ENCODE measurements at regions not wholly inside any gene's neighbourhood (a gene's known extent, or its start where the extent isn't known, plus 50 kb on each side); places are given as distances from the start of the nearest gene placed in this dataset.

- DNase-seq (ENCODE audit: low read depth in 2 of 2): no peak
These were observed 270.5 kb upstream of the PROK2 start for GRCh38 chr3:72055436-72055835.

DNA sequence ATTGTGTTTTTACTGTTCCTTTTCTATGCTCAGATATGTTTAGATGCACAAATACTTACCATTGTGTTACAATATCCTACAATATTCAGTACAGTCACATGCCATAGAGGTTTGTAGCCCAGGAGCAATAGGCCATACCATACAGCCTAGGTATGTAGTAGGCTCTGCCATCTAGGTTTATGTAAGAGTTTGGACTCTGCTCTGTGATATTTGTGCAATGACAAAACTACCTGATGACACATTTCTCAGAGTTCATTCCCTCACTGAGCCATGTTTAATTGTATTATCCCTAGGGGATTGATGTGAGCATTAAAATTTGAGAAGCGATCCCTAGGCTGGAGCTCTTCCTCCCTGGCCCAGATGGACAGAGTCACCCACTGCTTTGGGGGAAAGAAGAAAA is 270.0 kb upstream of the PROK2 start:
- DNase-seq (ENCODE audit: low read depth in 2 of 2): no peak

- no peak for DNase-seq (ENCODE audit: low read depth in 2 of 2)
These were observed 268.0 kb upstream of the PROK2 start for GRCh38 chr3:72052841-72053409.

DNA sequence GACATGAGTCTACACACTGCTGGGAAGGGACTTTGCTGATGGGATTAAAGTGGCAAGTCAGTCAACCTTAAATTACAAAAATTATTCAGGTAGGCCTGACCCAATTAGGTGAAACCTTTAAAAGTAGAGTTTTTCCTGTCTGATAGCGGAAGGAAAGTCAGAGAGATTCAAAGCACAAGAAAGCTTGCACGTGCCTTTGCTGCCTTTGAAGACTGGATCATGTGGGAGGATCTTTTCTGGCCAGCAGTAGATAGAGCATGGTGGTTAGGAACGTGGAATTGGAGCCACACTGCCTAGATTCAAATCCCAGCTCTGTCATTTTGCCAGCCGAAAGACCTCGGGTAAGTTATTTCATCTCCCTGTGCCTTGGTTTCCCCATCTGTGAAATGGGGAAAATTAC is 265.8 kb upstream of the PROK2 start:
- no peak for DNase-seq (ENCODE audit: low read depth in 2 of 2)

DNA sequence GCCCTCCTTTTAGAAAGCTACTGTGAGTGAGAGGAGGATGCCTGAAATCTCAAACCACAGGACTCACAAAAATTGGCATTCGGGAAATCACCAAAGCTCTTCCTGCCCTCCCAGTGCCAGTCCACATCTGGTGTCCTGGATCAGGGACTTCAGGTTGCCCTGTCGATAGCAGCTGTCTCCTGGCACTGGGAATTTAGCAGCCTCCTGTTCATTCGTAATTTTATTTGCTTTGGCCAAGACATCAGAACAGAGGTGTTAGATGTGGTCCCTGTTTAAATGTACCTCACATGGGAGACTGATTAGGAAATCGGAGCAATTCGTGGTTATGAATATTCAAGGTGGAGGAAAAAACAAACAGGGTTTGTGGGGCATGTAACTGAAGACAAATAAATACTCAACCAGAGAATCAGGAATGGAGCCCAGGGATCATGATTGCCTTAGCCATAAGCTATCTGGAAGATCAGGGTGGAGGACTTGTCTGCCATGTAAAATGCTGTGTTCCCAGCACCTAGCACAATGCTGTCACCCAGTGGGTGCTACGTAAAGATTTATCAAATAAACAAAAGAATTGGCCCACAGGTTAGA is 265.2 kb upstream of the PROK2 start:
- no peak for DNase-seq (ENCODE audit: low read depth in 2 of 2)

DNA sequence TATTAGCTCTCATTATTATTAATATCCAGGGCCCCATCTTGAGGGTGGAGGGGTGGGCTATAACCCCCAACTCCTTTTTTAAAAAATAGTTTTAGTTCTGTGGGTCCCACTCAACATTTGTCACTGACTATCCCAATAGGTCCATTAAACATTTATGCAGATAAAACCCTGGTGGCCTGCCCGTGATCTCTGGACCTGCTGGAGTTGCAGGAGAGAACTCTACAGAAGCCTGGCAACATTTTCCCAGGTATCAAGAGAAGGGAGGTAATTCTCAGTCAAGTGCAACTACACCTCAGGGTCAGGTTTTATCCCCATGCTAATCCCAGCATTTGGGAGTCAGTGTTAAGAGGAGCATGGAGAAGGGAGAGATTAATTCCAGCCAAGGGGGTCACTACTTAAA is 264.4 kb upstream of the PROK2 start:
- no peak for DNase-seq (ENCODE audit: low read depth in 2 of 2)

- no peak for DNase-seq (ENCODE audit: low read depth in 2 of 2)
These were observed 263.9 kb upstream of the PROK2 start for GRCh38 chr3:72048873-72049272.

DNA sequence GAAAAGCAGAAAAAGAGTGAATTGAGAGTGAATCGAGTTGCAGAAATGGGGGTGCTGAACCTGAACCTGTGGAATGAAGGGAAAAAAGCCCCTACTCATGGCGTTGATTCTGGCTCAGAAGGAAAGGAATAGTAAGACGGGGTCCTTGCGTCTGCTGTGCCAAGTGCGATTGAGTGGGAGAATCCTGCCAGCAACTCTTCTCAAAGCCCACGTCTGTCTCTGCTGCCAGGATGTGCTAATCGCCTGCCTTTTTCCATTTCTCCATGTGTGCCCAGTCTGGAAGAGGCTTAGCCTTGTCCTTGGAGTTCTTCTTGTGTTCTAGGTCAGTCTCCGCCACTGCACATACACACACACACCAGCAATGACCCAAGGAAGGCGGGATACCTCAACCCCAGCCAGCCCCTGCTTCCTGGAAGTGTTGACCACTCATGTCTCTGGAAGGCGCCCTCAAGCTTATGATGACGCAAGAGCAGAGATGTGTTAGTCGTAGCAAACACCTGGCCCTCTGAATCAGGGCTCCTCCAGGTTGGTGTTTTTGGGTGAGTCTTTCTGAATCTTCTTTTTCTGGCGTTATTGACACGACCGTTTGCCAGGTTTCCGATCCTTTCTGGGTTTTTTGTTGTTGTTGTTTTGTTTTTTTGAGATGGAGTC is 262.4 kb upstream of the PROK2 start:
- DNase-seq (ENCODE audit: low read depth in 2 of 2): no peak

- no peak for DNase-seq (ENCODE audit: low read depth in 2 of 2)
These were observed 259.4 kb upstream of the PROK2 start for GRCh38 chr3:72044231-72044855.

- no peak for DNase-seq (ENCODE audit: low read depth in 2 of 2)
These were observed 258.5 kb upstream of the PROK2 start for GRCh38 chr3:72043204-72044133.

DNA sequence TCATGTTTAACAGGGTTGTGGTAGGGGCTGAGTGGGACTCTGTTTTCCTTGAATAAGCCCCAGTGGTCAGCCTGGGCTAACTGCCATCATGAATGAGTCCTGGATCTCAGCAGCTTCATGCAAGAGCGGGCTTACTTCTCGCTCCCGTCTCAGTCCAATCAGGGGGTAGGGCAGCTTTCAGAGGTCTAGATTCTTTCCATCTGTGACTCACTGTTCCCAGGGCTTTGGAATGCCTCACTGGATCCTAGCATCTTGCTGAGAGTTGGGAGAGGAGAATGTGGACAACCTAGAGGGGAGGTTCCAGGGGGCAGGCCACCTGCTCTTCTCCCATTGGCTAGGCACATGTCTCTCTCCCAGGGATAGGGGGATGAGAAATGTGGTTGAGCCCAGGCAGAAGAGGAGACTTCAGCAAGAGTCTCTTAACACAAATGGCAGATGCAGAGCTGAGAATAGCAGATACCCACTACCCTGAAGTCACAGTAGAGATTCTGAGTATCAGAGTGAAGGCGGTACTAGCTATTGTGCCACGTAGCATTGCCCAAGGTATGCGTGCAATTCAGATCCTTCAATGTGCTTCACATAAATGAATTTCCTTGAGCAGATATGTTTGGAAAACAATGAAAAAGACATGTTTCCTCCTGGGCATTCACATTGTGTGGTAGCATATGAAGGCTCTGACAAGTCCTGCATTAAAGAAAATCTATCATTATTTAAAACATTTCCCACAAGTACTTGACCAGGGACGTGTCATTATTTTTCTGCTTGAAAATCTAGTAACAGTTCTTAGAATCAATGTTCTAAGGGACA is 257.7 kb upstream of the PROK2 start:
- no peak for DNase-seq (ENCODE audit: low read depth in 2 of 2)

DNA sequence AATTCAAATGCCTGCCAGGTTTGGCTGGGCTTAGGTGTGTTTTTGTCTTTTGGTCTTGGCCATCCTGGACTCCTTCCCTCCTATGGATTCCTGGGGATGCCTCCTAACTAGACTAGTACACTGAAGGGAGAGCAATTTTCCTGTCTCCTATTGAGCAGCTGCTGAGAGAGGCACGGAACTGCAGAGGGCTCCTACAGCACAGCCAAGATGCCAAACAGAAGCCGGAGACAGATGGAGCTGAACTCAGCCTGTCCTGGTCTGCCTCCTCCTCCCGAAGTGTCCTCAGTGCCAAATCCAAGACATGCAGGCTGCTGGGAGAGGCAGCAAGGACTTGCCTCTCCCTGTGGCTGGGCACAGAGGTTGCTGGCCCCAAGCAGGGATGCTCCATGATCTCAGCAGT is 256.6 kb upstream of the PROK2 start:
- no peak for DNase-seq (ENCODE audit: low read depth in 2 of 2)

- no peak for DNase-seq (ENCODE audit: low read depth in 2 of 2)
These were observed 256.1 kb upstream of the PROK2 start for GRCh38 chr3:72041076-72041475.

DNA sequence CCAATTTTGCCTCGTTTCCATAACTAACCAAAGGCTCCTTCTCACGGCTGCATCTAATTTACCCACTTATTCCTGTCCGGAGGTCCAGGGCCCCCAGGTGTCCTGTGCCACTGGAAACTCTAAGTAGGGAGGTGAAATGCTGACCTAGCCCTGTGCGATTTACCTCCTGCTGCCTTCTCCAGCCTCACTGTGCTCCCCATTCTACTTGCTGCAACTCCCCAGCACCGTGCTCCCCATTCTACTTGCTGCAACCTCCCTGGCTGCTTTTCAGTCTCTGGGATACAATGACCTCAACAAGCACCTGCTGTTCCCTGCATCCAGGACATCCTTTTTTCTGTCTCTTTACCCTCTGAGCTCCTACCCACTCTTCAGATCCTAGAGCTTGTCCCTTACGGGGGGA is 254.7 kb upstream of the PROK2 start:
- DNase-seq (ENCODE audit: low read depth in 2 of 2): no peak

DNA sequence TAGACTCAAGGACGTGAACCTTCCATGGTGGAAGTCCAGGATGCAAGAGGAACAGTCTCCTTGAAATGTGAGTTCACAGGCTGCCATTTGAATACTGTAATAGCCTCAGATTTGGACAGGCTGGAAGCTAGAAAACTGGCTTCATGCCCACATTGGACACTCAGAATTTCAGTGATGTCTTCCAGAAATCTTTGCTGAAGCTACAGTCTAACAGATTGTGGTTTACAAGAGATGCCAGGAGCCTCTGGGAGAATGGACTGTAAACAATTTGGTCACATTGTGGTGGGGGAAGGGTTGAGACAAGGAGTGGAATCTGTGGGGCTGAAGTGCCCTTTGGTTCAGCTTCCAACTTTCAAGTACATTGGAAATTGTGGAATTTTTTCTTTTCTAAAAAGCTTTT is 252.0 kb upstream of the PROK2 start:
- DNase-seq (ENCODE audit: low read depth in 2 of 2): no peak

DNA sequence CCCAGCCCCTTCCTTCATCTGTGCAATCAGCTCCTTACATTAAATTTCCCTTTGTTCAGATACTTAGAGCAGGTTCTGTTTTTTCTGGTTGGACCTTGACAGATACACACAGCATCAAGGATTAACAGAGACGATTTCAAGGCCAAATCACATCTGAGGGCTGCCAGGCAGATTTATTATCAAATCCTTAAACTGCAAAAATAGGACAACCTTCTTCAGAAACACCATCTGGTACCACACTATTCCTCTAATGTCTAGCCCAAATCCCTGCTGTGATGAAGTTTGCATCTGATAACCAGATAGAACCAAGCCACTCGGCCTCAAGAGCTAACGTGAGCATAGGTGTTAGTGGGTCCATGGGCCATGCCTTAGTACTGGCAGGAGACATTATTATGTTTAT is 250.7 kb upstream of the PROK2 start:
- no peak for DNase-seq (ENCODE audit: low read depth in 2 of 2)

DNA sequence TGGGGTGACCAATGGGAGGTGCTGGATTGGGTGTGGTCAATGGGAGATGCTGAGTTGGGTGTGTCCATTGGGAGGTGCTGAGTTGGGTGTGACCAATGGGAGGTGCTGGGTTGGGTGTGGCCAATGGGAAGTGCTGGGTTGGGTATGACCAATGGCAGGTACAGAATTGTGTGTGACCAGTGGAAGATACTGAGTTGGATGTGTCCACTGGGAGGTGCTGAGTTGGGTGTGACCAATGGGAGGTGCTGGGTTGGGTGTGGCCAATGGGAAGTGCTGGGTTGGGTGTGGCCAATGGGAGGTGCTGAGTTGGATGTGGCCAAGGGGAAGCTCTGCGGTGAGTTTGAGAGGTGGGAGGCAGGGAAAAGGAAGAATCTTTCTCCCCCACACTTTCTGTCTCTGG is 250.0 kb upstream of the PROK2 start:
- no peak for DNase-seq (ENCODE audit: low read depth in 2 of 2)

DNA sequence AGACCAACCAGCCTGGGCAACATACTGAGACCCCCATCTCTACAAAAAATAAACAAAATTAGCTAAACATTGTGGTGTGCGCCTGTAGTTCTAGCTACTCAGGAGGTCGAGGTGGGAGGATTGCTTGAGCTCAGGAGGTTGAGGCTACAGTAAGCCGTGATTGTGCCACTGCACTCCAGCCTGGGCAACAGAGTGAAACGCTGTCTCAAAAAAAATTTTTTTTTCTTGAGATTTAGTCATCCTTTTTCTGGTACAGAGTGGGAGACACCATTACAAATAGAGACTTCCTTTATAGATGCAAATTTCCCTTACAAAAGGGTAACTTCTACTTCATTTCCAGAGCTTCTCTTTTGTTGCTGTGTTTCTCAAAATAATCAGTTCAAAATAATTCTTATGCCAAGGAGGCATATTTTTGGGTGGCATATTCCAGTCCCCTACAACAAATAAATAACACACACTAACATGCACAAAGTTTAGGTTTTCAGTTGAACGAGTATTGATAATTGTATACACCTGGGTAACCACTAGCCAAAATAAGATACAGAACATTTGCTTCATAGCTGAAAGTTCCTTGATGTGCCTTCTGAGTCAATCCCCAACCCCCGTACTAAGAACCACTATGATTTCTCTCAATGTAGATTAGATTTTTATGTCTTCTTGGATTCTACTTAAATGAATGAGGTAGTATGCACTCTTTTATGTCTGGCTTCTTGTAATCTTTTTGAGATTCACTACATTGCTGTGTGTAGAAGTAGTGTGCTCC is 248.9 kb upstream of the PROK2 start:
- DNase-seq (ENCODE audit: low read depth in 2 of 2): no peak

- no peak for DNase-seq (ENCODE audit: low read depth in 2 of 2)
These were observed 247.6 kb upstream of the PROK2 start for GRCh38 chr3:72032441-72033135.

GRCh38 chr3:72031581-72031980 is 246.6 kb upstream of the PROK2 start:
- no peak for DNase-seq (ENCODE audit: low read depth in 2 of 2)

All from activated CD4-positive, alpha-beta T cell treated with anti-CD3 and anti-CD28 coated beads for 24 hours (primary cell).